ENCODE measurements at regions not wholly inside any gene's neighbourhood (a gene's known extent, or its start where the extent isn't known, plus 50 kb on each side); places are given as distances from the start of the nearest gene placed in this dataset.

DNA sequence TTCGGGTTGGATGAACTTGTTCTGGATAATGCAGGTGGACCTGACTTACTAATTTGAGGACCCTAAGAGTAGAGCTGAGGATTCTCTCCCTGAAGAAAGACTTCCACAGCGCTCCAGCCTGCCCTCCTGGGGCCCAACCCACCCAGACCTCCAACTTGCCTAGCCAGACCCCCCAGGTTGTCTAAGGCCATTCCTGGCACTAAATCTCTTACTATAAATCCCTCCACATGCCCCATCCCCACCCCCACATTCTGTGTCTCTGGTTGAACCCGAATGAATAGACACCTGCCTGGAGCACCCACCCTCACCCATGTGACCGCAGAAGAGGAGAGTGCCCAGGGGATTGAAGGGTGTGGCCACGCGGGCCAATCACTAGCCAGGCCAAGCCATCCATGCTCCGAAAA lies 1480.0 kb downstream of the TBC1D22A start:
- TF ChIP-seq EZH2 (IDR thresholded peaks at IDR 0.05) (no peak), POLR2AphosphoS5 (IDR thresholded peaks at IDR 0.05; ENCODE audit: borderline replicate concordance, low read depth, low read length) (no peak), FOXP2 (optimal IDR thresholded peaks at IDR 0.05; ENCODE audit: control extremely low read depth, extremely low read length, insufficient read depth) (no peak)
